ENCODE measurements at regions not wholly inside any gene's neighbourhood (a gene's known extent, or its start where the extent isn't known, plus 50 kb on each side); places are given as distances from the start of the nearest gene placed in this dataset.

- no peaks in the 10 kb centered on the region for H3K36me3 ChIP-seq
- intact Hi-C loops (cut with DNase I): no loop called here
- H3K9me3 ChIP-seq: no peaks in the 10 kb centered on the region
- no peak for ATAC-seq
- no peaks in the 10 kb centered on the region for H3K27me3 ChIP-seq
- DNase-seq: no peak
- TF ChIP-seq CTCF (IDR thresholded peaks at IDR 0.05): no peak
- H3K4me3 ChIP-seq: no peak overlapping the region
- H3K27ac ChIP-seq: no peak overlapping the region
- H3K4me1 ChIP-seq: peaks cover 0 to 8% of the 10 kb centered on the region in 2 donors
Observed at GRCh38 chr1:234696148-234696576, 86.2 kb upstream of the IRF2BP2 start.

- H3K27ac ChIP-seq: no peak overlapping the region
- H3K9me3 ChIP-seq: no peaks in the 10 kb centered on the region
- no peak for DNase-seq
- no peak overlapping the region for H3K4me3 ChIP-seq
- H3K36me3 ChIP-seq: no peaks in the 10 kb centered on the region
- TF ChIP-seq CTCF (IDR thresholded peaks at IDR 0.05): no peak
- peaks cover 0 to 3% of the 10 kb centered on the region in 2 donors for H3K4me1 ChIP-seq
- ATAC-seq: no peak
- intact Hi-C loops (cut with DNase I): no loop called here
- no peaks in the 10 kb centered on the region for H3K27me3 ChIP-seq
Observed at GRCh38 chr1:234694661-234695060, 84.7 kb upstream of the IRF2BP2 start.

GRCh38 chr1:234692966-234693580 lies 83.1 kb upstream of the IRF2BP2 start:
- DNase-seq: no peak
- H3K4me1 ChIP-seq: no peaks in the 10 kb centered on the region
- TF ChIP-seq CTCF (IDR thresholded peaks at IDR 0.05): no peak
- H3K9me3 ChIP-seq: no peaks in the 10 kb centered on the region
- H3K4me3 ChIP-seq: no peak overlapping the region
- H3K36me3 ChIP-seq: no peaks in the 10 kb centered on the region
- intact Hi-C loops (cut with DNase I): no loop called here
- ATAC-seq: no peak
- no peak overlapping the region for H3K27ac ChIP-seq
- no peaks in the 10 kb centered on the region for H3K27me3 ChIP-seq

- no peaks in the 10 kb centered on the region for H3K4me1 ChIP-seq
- ATAC-seq: no peak
- H3K9me3 ChIP-seq: no peaks in the 10 kb centered on the region
- intact Hi-C loops (cut with DNase I): no loop called here
- no peaks in the 10 kb centered on the region for H3K27me3 ChIP-seq
- no peak overlapping the region for H3K27ac ChIP-seq
- DNase-seq: no peak
- H3K36me3 ChIP-seq: no peaks in the 10 kb centered on the region
- no peak overlapping the region for H3K4me3 ChIP-seq
- no peak for TF ChIP-seq CTCF (IDR thresholded peaks at IDR 0.05)
Observed at GRCh38 chr1:234691567-234691966, 81.6 kb upstream of the IRF2BP2 start.

- H3K4me3 ChIP-seq: no peak overlapping the region
- no peak overlapping the region for H3K27ac ChIP-seq
- no peak for ATAC-seq
- H3K36me3 ChIP-seq: no peaks in the 10 kb centered on the region
- DNase-seq: no peak
- H3K27me3 ChIP-seq: no peaks in the 10 kb centered on the region
- no peaks in the 10 kb centered on the region for H3K4me1 ChIP-seq
- no peak for TF ChIP-seq CTCF (IDR thresholded peaks at IDR 0.05)
- intact Hi-C loops (cut with DNase I): no loop called here
- H3K9me3 ChIP-seq: peaks cover 0 to 5% of the 10 kb centered on the region in 2 donors
Observed at GRCh38 chr1:234690872-234691271, 80.9 kb upstream of the IRF2BP2 start.
